Omental fat pad (tissue), 3 donors: ENCODE measurements at regions not wholly inside any gene's neighbourhood (a gene's known extent, or its start where the extent isn't known, plus 50 kb on each side); places are given as distances from the start of the nearest gene placed in this dataset.
"Not testable (repeated sequence)": the region's sequence is repeated elsewhere in the genome, so short reads cannot be mapped to it uniquely, and the experiment has no call there.

Experiments
- ATAC-seq: fragments of 150-250 bp; one replicate; pipeline ENCODE4 v1.9.1; 2016; ENCODE audit warnings: mild to moderate bottlenecking, moderate library complexity; ENCODE audit not compliant: low FRiP score
- DNase-seq: peaks from one replicate; pipeline ENCODE4 v3.0.0-alpha.2; 2019; ENCODE audit warnings: low spot score
- TF ChIP-seq, protein P1 (sequence below), 3 donors: fragments of 450-650 bp; IDR thresholded peaks; one replicate each; pipeline ENCODE4 v1.5.1; 2016 to 2017; ENCODE audit warnings: antibody characterized with exemption in 3 of 3, mild to moderate bottlenecking in 3 of 3, moderate library complexity in 2 of 3

DNA sequence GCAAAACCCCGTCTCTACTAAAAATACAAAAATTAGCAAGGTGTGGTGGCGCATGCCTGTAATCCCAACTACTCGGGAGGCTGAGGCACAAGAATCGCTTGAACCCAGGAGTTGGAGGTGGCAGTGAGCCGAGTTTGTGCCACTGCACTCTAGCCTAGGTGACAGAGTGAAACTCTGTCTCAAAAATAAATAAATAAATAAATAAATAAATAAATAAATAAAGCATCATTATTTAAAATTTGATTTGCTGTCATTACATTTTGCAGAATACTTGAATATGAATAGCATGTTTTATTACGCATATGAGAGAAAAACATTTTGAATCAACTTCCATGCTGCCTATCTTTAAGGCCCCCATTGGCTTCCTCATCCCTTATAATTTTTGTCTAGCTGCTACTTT, 53.4 kb upstream of the MED14 start:
- DNase-seq, ATAC-seq: not testable (repeated sequence)

DNA sequence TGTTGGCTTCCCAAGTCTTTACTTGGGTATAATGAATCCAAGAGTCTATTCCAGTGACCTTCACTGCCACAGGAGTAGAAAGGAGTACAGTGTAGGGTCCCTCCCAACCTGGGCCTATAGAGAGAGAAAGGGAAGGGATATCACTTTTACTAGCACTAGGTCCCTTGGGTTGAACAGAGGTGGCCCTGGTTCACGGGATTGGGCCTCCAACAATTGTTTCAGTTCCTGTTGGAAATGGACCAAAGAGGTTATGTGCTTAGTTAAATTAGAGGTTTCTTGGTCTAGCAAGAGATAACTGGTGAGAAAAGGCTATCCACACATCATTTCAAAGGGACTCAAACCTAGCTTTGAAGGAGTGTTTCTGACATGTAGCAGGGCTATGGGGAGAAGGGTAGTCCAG, 57.1 kb upstream of the MED14 start:
- ATAC-seq (no peak), DNase-seq (no peak)
- TF ChIP-seq, protein P1, sequence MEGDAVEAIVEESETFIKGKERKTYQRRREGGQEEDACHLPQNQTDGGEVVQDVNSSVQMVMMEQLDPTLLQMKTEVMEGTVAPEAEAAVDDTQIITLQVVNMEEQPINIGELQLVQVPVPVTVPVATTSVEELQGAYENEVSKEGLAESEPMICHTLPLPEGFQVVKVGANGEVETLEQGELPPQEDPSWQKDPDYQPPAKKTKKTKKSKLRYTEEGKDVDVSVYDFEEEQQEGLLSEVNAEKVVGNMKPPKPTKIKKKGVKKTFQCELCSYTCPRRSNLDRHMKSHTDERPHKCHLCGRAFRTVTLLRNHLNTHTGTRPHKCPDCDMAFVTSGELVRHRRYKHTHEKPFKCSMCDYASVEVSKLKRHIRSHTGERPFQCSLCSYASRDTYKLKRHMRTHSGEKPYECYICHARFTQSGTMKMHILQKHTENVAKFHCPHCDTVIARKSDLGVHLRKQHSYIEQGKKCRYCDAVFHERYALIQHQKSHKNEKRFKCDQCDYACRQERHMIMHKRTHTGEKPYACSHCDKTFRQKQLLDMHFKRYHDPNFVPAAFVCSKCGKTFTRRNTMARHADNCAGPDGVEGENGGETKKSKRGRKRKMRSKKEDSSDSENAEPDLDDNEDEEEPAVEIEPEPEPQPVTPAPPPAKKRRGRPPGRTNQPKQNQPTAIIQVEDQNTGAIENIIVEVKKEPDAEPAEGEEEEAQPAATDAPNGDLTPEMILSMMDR (IDR thresholded peaks at IDR 0.05) = no peak

DNA sequence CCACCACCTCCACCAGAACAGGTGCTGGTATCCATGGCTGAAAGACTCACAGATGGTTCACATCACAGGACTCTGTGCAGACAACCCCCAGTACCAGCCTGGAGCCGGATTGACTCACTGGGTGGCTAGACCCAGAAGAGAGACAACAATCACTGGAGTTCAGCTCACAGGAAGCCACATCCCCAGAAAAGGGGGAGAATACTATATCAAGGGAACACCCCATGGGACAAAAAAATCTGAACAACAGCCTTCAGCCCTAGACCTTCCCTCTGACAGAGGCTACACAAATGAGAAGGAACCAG, 59.4 kb upstream of the MED14 start:
- not testable (repeated sequence) for DNase-seq, ATAC-seq

DNA sequence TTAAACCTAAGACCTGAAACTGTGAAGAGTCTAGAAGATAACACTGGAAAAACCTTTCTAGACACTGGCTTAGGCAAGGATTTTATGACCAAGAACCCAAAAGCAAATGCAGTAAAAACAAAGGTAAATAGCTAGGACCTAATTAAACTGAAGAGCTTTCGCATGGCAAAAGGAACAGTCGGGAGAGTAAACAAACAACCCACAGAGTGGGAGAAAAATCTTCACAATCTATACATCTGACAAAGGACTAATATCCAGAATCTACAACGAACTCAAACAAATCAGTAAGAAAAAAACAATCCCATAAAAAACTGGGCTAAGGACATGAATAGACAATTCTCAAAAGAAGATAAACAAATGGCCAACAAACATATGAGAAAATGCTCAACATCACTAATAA, 64.4 kb upstream of the MED14 start:
- not testable (repeated sequence) for DNase-seq, ATAC-seq

DNA sequence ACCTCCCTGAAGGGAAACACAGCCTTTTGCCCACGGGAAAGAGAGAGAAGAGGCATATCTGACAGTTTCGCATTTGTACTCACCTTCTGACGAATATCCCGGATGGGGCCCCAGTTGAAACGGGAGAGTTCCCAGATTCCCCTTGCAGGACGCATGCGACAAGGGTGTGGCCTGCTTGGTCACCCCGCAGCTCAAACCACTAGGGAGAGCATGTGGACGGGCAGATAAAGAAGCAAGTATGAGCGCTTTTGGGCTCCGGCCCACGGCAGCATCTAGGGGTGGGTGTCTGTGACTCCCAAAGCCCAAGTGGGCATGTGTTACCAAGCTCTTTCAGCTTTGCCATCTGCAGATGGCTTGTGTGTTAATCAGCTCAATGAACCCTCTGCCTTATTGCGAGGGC, 70.1 kb upstream of the MED14 start:
- ATAC-seq = no peak
- no peak for DNase-seq
- TF ChIP-seq, protein P1 (IDR thresholded peaks at IDR 0.05) = no peak

DNA sequence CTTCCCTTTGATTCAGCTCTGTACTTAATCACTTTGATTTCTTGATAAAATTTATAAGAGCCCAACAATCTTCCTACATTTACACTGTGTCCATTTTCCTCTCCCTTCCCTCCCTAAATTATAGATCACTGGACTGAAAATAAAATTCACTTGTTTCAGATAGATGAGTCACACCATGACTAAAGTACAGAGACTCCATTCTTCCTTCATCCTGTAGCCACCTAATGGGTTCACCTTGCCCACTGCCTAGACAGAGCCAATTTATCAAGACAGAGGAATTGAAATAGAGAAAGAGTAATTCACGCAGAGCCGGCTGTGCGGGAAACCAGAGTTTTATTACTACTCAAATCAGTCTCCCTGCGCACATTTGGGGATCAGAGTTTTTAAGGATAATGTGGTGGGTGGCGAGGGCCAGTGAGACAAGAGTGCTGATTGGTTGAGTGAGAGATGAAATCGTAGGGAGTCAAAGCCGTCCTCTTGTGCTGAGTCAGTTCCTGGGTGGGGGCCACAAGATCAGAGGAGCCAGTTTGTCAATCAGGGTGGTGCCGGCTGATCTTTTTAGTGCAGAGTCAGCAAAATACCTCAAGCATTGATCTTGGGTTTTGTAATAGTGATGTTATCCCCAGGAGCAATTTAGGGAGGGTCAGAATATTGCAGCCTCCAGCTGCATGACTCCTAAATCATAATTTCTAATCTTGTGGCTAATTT, 71.3 kb upstream of the MED14 start:
- ATAC-seq = no peak
- TF ChIP-seq, protein P1 (IDR thresholded peaks at IDR 0.05) = no peak
- DNase-seq = no peak

DNA sequence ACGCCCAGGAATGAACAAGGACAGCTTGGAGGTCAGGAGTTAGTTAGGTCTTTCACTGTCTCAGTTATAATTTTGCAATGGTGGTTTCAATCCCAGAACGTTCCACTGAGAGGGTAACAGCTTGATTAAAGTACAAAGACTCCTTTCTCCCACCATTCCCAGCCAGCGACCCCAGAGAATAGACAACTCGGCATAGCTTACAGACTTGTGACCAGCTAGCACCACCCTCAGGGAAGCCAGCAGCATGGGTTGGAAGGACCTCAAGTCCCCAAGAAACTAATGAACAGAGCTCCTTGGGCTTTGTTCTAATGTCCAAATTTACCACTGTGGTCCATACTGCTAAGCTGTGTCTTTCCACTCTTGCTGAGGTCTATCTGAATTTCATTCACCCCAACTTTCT, 72.0 kb upstream of the MED14 start:
- DNase-seq (no peak), ATAC-seq (no peak)
- TF ChIP-seq, protein P1 (IDR thresholded peaks at IDR 0.05) = no peak

DNA sequence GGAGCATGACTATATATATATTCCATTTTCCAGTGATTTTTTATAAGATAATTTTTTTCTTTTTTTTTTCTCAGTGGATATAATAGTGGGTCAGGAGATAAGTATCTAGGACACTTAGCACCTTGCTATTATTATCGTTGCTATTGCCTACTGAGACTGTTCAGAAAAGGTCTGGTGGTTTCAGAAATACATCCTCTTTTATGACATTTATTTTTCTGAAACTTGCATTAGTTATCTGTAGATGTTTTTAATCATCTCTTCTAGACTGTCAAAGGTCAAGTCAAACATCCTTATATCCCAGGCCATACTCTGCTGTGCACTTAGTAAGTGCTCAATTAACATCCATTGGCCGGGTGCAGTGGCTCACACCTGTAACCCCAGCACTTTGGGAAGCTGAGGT, 72.9 kb upstream of the MED14 start:
- DNase-seq (no peak), ATAC-seq (no peak)
- TF ChIP-seq, protein P1 (IDR thresholded peaks at IDR 0.05) = no peak

DNA sequence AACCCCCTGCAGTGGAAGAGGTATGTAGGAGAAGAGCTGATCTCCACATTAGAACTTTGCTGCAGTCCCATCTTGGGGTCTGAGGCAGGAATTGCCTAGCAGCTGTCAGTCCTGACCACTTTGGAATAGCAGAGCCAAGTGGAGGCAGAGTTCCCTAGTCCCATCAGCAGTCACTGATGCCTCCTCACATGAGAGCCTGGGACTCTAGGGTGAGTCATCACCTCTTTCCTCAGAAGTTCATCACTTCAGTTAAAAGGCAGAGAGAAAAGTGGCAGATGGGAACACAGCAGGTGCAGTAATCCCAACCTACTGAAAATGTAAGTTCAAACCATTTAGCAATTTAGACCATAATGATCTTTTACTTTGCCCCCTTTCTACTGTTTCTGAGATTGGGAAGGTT, 73.9 kb upstream of the MED14 start:
- TF ChIP-seq, protein P1 (IDR thresholded peaks at IDR 0.05) = no peak
- ATAC-seq (no peak), DNase-seq (no peak)

DNA sequence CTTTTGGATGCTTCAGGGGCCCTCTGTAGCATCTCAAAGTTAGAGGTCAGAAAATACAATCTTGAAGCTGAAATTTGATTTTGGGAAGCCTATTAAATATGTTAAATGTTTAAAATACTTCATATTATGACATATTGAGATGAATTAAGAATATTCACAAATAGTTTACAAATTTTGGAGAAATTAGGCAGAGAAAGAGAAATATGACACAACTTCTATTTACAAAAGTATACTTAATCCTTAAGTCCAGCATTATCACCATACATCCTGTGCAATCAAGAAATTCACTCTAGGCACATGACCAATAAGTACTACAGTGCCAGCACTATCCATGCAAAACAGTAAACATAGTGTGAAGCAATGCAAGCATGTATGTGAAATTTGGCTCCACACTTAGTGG, 79.7 kb upstream of the MED14 start:
- DNase-seq, ATAC-seq: not testable (repeated sequence)
